GM12878 (cell line): ENCODE measurements at regions not wholly inside any gene's neighbourhood (a gene's known extent, or its start where the extent isn't known, plus 50 kb on each side); places are given as distances from the start of the nearest gene placed in this dataset.

Experiments used
- BACH1 ChIP-seq: fragments of 450-650 bp; IDR thresholded peaks from 2 replicates; pipeline ENCODE4 v1.6.1; 2017; ENCODE audit warnings: mild to moderate bottlenecking, borderline replicate concordance
- CHD2 ChIP-seq: IDR thresholded peaks from 2 replicates; pipeline ENCODE4 v1.6.1; 2011; ENCODE audit warnings: low read depth, low read length, improper control_type of control experiment, borderline replicate concordance
- CHD4 ChIP-seq: fragments of 200-600 bp; sonication (generic); IDR thresholded peaks from 2 replicates; pipeline ENCODE4 v1.6.1; 2016; ENCODE audit warnings: mild to moderate bottlenecking
- FOXM1 ChIP-seq: IDR thresholded peaks from 2 replicates; pipeline ENCODE4 v1.6.1; 2012; ENCODE audit warnings: low read depth, mild to moderate bottlenecking, inconsistent platforms, low read length, moderate library complexity
- MXI1 ChIP-seq: fragments of 150-350 bp; IDR thresholded peaks from 2 replicates; pipeline ENCODE4 v1.6.1; 2011; ENCODE audit warnings: low read depth, mild to moderate bottlenecking, inconsistent platforms, low read length, improper control_type of control experiment
- MYC ChIP-seq: IDR thresholded peaks from 2 replicates; pipeline ENCODE4 v1.6.1; 2011; ENCODE audit warnings: mild to moderate bottlenecking, low read length, moderate library complexity, inconsistent platforms; ENCODE audit not compliant: insufficient read depth, insufficient replicate concordance, insufficient read length, severe bottlenecking
- RFX5 ChIP-seq: IDR thresholded peaks from 2 replicates; pipeline ENCODE4 v1.6.1; 2011; ENCODE audit warnings: low read depth, low read length, improper control_type of control experiment
- SREBF2 ChIP-seq: IDR thresholded peaks from 2 replicates; pipeline ENCODE4 v1.6.1; 2012; ENCODE audit warnings: mild to moderate bottlenecking, low read length
- ZSCAN29 ChIP-seq: fragments of 450-650 bp; IDR thresholded peaks from 2 replicates; pipeline ENCODE4 v1.6.1; 2017; ENCODE audit warnings: mild to moderate bottlenecking, moderate library complexity
- TF ChIP-seq, protein P1 (sequence below), 3 experiments: IDR thresholded peaks in 2 of 3; conservative IDR thresholded peaks in 1 of 3; 2 replicates each; pipeline ENCODE4 v1.5.1; 2011; ENCODE audit warnings: low read depth in 3 of 3, low read length in 3 of 3, mild to moderate bottlenecking in 3 of 3, control low read depth in 2 of 3, moderate library complexity in 2 of 3, inconsistent platforms in 1 of 3, mixed read lengths in 1 of 3; ENCODE audit not compliant: control insufficient read depth in 2 of 3, insufficient read depth in 1 of 3; ENCODE audit errors: extremely low read depth in 1 of 3
- TF ChIP-seq, protein P2 (sequence below): IDR thresholded peaks from 2 replicates; pipeline ENCODE4 v1.6.1; 2012; ENCODE audit warnings: low read length, inconsistent platforms

DNA sequence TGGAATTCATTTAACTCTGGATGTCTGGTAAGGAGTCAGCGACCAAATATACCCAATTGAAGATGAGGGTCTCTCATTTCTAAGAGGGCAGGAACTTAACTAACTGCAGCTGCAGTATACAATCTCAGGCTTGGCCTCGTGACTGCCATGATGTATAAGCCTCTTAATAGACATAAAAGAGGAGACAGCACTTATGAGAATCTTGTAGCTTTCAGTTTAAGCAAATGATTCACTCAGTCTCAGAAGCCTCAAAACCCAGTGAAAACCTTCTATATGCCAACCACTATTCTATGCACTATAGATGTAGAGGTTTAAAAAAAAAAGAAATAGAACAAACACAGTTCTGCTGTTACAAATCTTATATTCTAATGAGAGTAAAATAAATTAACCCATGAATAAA lies 513.9 kb downstream of the TBL1XR1 start:
- TF ChIP-seq BACH1 (no peak), MXI1 (no peak), MYC (no peak), RFX5 (no peak), FOXM1 (no peak), SREBF2 (no peak), CHD4 (no peak), ZSCAN29 (no peak), CHD2 (no peak)
- TF ChIP-seq, protein P1, sequence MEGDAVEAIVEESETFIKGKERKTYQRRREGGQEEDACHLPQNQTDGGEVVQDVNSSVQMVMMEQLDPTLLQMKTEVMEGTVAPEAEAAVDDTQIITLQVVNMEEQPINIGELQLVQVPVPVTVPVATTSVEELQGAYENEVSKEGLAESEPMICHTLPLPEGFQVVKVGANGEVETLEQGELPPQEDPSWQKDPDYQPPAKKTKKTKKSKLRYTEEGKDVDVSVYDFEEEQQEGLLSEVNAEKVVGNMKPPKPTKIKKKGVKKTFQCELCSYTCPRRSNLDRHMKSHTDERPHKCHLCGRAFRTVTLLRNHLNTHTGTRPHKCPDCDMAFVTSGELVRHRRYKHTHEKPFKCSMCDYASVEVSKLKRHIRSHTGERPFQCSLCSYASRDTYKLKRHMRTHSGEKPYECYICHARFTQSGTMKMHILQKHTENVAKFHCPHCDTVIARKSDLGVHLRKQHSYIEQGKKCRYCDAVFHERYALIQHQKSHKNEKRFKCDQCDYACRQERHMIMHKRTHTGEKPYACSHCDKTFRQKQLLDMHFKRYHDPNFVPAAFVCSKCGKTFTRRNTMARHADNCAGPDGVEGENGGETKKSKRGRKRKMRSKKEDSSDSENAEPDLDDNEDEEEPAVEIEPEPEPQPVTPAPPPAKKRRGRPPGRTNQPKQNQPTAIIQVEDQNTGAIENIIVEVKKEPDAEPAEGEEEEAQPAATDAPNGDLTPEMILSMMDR (IDR thresholded peaks at IDR 0.05 in 2 of 3, conservative IDR thresholded peaks at IDR 0.05 in 1 of 3; ENCODE audit: control insufficient read depth in 2 of 3, extremely low read depth in 1 of 3, insufficient read depth in 1 of 3, low read depth in 3 of 3, low read length in 3 of 3): no peak
- TF ChIP-seq, protein P2, sequence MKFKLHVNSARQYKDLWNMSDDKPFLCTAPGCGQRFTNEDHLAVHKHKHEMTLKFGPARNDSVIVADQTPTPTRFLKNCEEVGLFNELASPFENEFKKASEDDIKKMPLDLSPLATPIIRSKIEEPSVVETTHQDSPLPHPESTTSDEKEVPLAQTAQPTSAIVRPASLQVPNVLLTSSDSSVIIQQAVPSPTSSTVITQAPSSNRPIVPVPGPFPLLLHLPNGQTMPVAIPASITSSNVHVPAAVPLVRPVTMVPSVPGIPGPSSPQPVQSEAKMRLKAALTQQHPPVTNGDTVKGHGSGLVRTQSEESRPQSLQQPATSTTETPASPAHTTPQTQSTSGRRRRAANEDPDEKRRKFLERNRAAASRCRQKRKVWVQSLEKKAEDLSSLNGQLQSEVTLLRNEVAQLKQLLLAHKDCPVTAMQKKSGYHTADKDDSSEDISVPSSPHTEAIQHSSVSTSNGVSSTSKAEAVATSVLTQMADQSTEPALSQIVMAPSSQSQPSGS: no peak
